GM10266 (cell line): ENCODE measurements at regions not wholly inside any gene's neighbourhood (a gene's known extent, or its start where the extent isn't known, plus 50 kb on each side); places are given as distances from the start of the nearest gene placed in this dataset.

Experiments used
- DNase-seq: peaks from one replicate; pipeline ENCODE4 v3.0.0; 2012; ENCODE audit errors: extremely low spot score
- CTCF ChIP-seq: IDR thresholded peaks from 2 replicates; pipeline ENCODE4 v1.5.1; 2012; ENCODE audit warnings: mild to moderate bottlenecking, low read depth; ENCODE audit not compliant: control insufficient read depth, insufficient read depth; ENCODE audit errors: missing control alignments

- TF ChIP-seq CTCF = no peak
- DNase-seq = no peak
These were observed 74.5 kb downstream of the MYCN start for GRCh38 chr2:16014802-16015201.

DNA sequence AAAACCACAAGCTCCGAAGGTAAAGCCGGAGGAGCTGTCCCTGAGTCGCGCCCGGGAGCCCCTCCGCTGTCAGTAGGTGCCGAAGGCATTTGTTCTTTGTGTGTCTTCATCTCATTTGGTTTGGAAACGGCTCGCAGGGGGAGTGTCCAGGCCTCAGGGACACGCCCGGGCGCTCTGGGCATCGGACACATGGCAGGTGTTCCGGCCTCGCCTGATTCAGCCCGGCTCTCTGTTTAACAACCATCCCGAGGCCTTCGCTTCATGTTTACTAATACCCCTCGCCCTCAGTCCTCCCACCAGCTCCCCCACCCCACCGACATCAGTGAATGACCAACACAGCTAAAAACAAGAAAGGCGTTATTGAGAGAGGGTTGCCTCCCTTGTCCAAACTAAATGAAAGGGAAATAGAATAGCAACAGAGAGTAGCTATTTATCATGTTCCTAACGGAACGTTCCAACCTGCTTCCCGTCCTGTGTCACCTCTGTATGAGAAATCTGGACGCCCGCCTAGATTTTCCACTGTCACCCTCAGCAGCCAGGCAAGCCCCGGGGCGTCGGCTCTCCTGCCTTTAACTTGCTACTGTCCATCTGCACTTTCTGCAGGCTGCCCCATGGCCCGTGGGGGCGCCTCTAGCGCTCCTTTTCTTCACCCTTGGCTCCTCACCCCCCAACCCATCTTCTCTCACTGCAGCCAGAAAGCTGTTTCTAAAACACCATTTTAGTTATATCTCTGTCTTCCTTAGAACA lies 73.9 kb downstream of the MYCN start:
- no peak for DNase-seq
- TF ChIP-seq CTCF = no peak

GRCh38 chr2:16013359-16013911 lies 73.1 kb downstream of the MYCN start:
- DNase-seq = no peak
- TF ChIP-seq CTCF = no peak

GRCh38 chr2:16012626-16013358 lies 72.4 kb downstream of the MYCN start:
- TF ChIP-seq CTCF = no peak

GRCh38 chr2:16012029-16012596 lies 71.8 kb downstream of the MYCN start:
- TF ChIP-seq CTCF = no peak

More at GRCh38 chr2:16012626-16013358, 72.4 kb downstream of the MYCN start:
- no peak for DNase-seq

DNA sequence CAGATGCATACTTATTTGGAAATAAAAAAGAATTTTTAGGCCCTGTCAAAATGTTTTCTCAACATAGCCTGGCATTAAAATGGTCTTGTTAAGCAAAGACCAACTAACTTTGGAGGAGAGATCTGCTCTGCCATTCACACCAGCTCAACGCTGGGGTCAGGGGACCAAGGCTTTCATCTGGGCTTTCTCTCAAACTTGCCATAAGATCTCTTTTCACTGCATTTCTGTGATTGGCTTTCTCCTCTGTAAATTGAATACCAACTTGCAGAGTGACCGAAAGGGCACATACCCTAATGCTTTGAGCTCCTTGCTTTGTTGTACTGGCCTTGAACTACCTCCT lies 71.2 kb downstream of the MYCN start:
- TF ChIP-seq CTCF = no peak
- DNase-seq = no peak

More at GRCh38 chr2:16012029-16012596, 71.8 kb downstream of the MYCN start:
- DNase-seq = no peak
